ENCODE measurements at regions not wholly inside any gene's neighbourhood (a gene's known extent, or its start where the extent isn't known, plus 50 kb on each side); places are given as distances from the start of the nearest gene placed in this dataset.

- Histone ChIP-seq H3K36me3 (ENCODE audit: control insufficient read depth, insufficient read depth, low read length) (no peaks in the 10 kb centered on the region), H3K9me3 (ENCODE audit: control insufficient read depth, insufficient read depth, low read depth, low read length) (no peaks in the 10 kb centered on the region), H3K27ac (ENCODE audit: insufficient read depth, low read length) (no peak overlapping the region), H3K9ac (ENCODE audit: insufficient read depth, low read length) (no peak overlapping the region), H3K4me2 (ENCODE audit: extremely low read depth, insufficient read depth, low read length) (no peak overlapping the region), H2AFZ (ENCODE audit: low read length) (no peak overlapping the region), H3K79me2 (ENCODE audit: control insufficient read depth, insufficient read depth, low read length) (no peaks in the 10 kb centered on the region), H3K27me3 (ENCODE audit: control insufficient read depth, insufficient read depth, low read length) (no peaks in the 10 kb centered on the region), H3K4me3 (replicated peaks in 1 of 4; ENCODE audit: control extremely low read depth in 1 of 4, insufficient read depth in 1 of 4, low read depth in 3 of 4, low read length in 4 of 4) (no peak overlapping the region), H4K20me1 (ENCODE audit: control insufficient read depth, extremely low read depth, insufficient read depth, low read length) (no peaks in the 10 kb centered on the region), H3K4me1 (ENCODE audit: control insufficient read depth, extremely low read depth, insufficient read depth, low read length) (no peaks in the 10 kb centered on the region)
- TF ChIP-seq CTCF (conservative IDR thresholded peaks at IDR 0.05 in 1 of 2, IDR thresholded peaks at IDR 0.05 in 1 of 2; ENCODE audit: low read depth in 1 of 2, low read length in 2 of 2) = no peak
- no peak for TF ChIP-seq EZH2 (IDR thresholded peaks at IDR 0.05; ENCODE audit: low read length, missing control alignments)
- DNase-seq (ENCODE audit: low read depth in 2 of 2) = no peak
Measured at GRCh38 chr2:125567100-125567499, 1088.9 kb upstream of the GYPC start.

- DNase-seq (ENCODE audit: low read depth in 2 of 2) = no peak
- Histone ChIP-seq H3K9me3 (ENCODE audit: control insufficient read depth, insufficient read depth, low read depth, low read length) (no peaks in the 10 kb centered on the region), H3K27ac (ENCODE audit: insufficient read depth, low read length) (no peak overlapping the region), H3K4me3 (replicated peaks in 1 of 4; ENCODE audit: control extremely low read depth in 1 of 4, insufficient read depth in 1 of 4, low read depth in 3 of 4, low read length in 4 of 4) (no peak overlapping the region), H3K79me2 (ENCODE audit: control insufficient read depth, insufficient read depth, low read length) (no peaks in the 10 kb centered on the region), H4K20me1 (ENCODE audit: control insufficient read depth, extremely low read depth, insufficient read depth, low read length) (no peaks in the 10 kb centered on the region), H3K4me1 (ENCODE audit: control insufficient read depth, extremely low read depth, insufficient read depth, low read length) (no peaks in the 10 kb centered on the region), H3K27me3 (ENCODE audit: control insufficient read depth, insufficient read depth, low read length) (no peaks in the 10 kb centered on the region), H2AFZ (ENCODE audit: low read length) (no peak overlapping the region), H3K4me2 (ENCODE audit: extremely low read depth, insufficient read depth, low read length) (no peak overlapping the region), H3K9ac (ENCODE audit: insufficient read depth, low read length) (no peak overlapping the region), H3K36me3 (ENCODE audit: control insufficient read depth, insufficient read depth, low read length) (no peaks in the 10 kb centered on the region)
- no peak for TF ChIP-seq CTCF (conservative IDR thresholded peaks at IDR 0.05 in 1 of 2, IDR thresholded peaks at IDR 0.05 in 1 of 2; ENCODE audit: low read depth in 1 of 2, low read length in 2 of 2)
- no peak for TF ChIP-seq EZH2 (IDR thresholded peaks at IDR 0.05; ENCODE audit: low read length, missing control alignments)
Measured at GRCh38 chr2:125572660-125573059, 1083.3 kb upstream of the GYPC start.

- no peak overlapping the region for H3K4me3 ChIP-seq (replicated peaks in 1 of 4; ENCODE audit: control extremely low read depth in 1 of 4, insufficient read depth in 1 of 4, low read depth in 3 of 4, low read length in 4 of 4)
- H3K79me2 ChIP-seq (ENCODE audit: control insufficient read depth, insufficient read depth, low read length) = no peaks in the 10 kb centered on the region
- TF ChIP-seq EZH2 (IDR thresholded peaks at IDR 0.05; ENCODE audit: low read length, missing control alignments) (no peak), CTCF (conservative IDR thresholded peaks at IDR 0.05 in 1 of 2, IDR thresholded peaks at IDR 0.05 in 1 of 2; ENCODE audit: low read depth in 1 of 2, low read length in 2 of 2) (no peak)
- H3K9ac ChIP-seq (ENCODE audit: insufficient read depth, low read length) = no peak overlapping the region
- H2AFZ ChIP-seq (ENCODE audit: low read length) = no peak overlapping the region
- H3K4me2 ChIP-seq (ENCODE audit: extremely low read depth, insufficient read depth, low read length) = no peak overlapping the region
- no peaks in the 10 kb centered on the region for H3K9me3 ChIP-seq (ENCODE audit: control insufficient read depth, insufficient read depth, low read depth, low read length)
- no peaks in the 10 kb centered on the region for H3K4me1 ChIP-seq (ENCODE audit: control insufficient read depth, extremely low read depth, insufficient read depth, low read length)
- no peaks in the 10 kb centered on the region for H3K27me3 ChIP-seq (ENCODE audit: control insufficient read depth, insufficient read depth, low read length)
- no peak overlapping the region for H3K27ac ChIP-seq (ENCODE audit: insufficient read depth, low read length)
- H4K20me1 ChIP-seq (ENCODE audit: control insufficient read depth, extremely low read depth, insufficient read depth, low read length) = no peaks in the 10 kb centered on the region
- no peak for DNase-seq (ENCODE audit: low read depth in 2 of 2)
- no peaks in the 10 kb centered on the region for H3K36me3 ChIP-seq (ENCODE audit: control insufficient read depth, insufficient read depth, low read length)
Measured at GRCh38 chr2:125573432-125573831, 1082.5 kb upstream of the GYPC start.

Measured in fibroblast of lung (primary cell).